ENCODE measurements at regions not wholly inside any gene's neighbourhood (a gene's known extent, or its start where the extent isn't known, plus 50 kb on each side); places are given as distances from the start of the nearest gene placed in this dataset.

DNA sequence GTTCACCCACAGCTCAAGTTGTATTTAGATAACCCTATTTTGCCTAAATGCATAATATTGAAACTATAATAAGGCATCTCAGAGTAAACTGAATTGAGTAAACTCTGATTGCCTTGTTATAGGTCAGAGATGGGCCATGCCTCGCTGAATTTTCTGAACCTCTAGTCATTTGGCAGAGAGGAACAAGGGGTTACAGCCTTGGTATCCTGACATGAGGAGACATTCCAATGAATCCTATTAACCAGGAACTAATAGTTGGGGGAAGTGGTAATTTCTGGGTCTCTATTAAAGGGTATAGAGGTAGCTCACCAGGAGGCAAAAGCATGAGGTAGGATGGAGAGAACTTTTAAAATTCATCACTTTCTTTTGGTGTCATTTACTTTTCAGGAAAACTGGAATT is 227.4 kb upstream of the CHST9 start:
- Mint-ChIP-seq H3K36me3 (no peaks in the 10 kb centered on the region), H3K9me3 (peaks cover 6 to 20% (median 7%) of the 10 kb centered on the region in 5 donors), H3K4me3 (no peak overlapping the region), H3K27ac (no peak overlapping the region), H3K4me1 (no peaks in the 10 kb centered on the region), H3K27me3 (no peaks in the 10 kb centered on the region)
- Histone ChIP-seq H3K27me3 (ENCODE audit: insufficient read depth, low read length, poor library complexity, severe bottlenecking) (no peaks in the 10 kb centered on the region), H3K27ac (ENCODE audit: low read depth, low read length) (no peak overlapping the region), H3K36me3 (ENCODE audit: insufficient read depth, low read length) (no peaks in the 10 kb centered on the region), H3K4me3 (ENCODE audit: low read length) (no peak overlapping the region), H3K9me3 (ENCODE audit: low read length) (no peaks in the 10 kb centered on the region), H3K4me1 (ENCODE audit: insufficient read depth, low read length) (no peaks in the 10 kb centered on the region)
- no peak for DNase-seq
- ChIA-PET CTCF (no interaction called here), POLR2A (no interaction called here)

DNA sequence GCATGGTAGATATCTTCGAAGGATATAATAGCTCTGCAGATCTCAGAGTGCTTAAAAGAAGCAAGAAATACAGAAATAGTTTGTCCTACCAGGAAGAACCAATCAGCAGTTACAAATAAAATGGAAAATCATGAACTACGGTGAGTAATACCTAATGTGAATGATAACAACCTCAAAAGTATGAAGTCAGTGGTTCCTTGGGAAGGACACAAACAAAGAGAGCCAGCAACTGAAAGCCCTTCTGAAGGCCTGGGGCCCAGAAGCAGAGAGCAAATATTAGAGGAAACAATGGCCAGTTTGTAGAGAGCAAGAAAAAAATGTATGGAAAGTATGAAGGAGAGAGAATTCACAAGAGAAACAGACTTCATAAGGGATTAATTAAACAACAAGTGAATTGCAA is 226.8 kb upstream of the CHST9 start:
- POLR2A ChIA-PET, result no interaction called here
- H3K4me1 Mint-ChIP-seq, result no peaks in the 10 kb centered on the region
- H3K9me3 ChIP-seq (ENCODE audit: low read length), result no peaks in the 10 kb centered on the region
- no peak overlapping the region for H3K4me3 Mint-ChIP-seq
- no peak overlapping the region for H3K27ac Mint-ChIP-seq
- H3K27me3 ChIP-seq (ENCODE audit: insufficient read depth, low read length, poor library complexity, severe bottlenecking), result no peaks in the 10 kb centered on the region
- DNase-seq, result no peak
- H3K4me3 ChIP-seq (ENCODE audit: low read length), result no peak overlapping the region
- no peaks in the 10 kb centered on the region for H3K36me3 Mint-ChIP-seq
- H3K4me1 ChIP-seq (ENCODE audit: insufficient read depth, low read length), result no peaks in the 10 kb centered on the region
- no peak overlapping the region for H3K27ac ChIP-seq (ENCODE audit: low read depth, low read length)
- peaks cover 5 to 20% (median 6%) of the 10 kb centered on the region in 5 donors for H3K9me3 Mint-ChIP-seq
- no peaks in the 10 kb centered on the region for H3K36me3 ChIP-seq (ENCODE audit: insufficient read depth, low read length)
- CTCF ChIA-PET, result no interaction called here
- no peaks in the 10 kb centered on the region for H3K27me3 Mint-ChIP-seq

DNA sequence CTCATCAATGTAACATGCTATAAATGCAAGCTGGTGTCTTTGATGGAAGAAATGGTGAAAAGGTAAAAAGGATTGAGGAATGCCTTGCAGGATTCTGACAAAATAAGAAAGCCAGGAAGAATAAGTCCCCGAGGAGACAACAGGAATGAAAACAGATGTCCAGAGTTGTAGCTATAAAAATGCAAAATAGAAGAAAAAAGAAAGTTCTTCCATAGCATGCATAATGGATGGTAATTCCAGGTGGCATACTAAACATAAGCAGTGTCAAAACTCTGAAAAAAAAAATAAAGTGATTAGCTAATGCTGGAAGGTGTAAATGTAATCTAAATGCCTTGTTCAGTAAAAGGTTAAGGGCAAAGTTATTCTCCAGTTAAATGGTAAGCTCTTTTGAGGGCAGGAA is 225.9 kb upstream of the CHST9 start:
- Mint-ChIP-seq H3K27ac (no peak overlapping the region), H3K36me3 (no peaks in the 10 kb centered on the region), H3K27me3 (no peaks in the 10 kb centered on the region), H3K4me1 (no peaks in the 10 kb centered on the region), H3K4me3 (no peak overlapping the region), H3K9me3 (peaks cover 6 to 20% (median 8%) of the 10 kb centered on the region in 5 donors)
- H3K27ac ChIP-seq (ENCODE audit: low read depth, low read length), result no peak overlapping the region
- DNase-seq, result no peak
- no peaks in the 10 kb centered on the region for H3K36me3 ChIP-seq (ENCODE audit: insufficient read depth, low read length)
- H3K27me3 ChIP-seq (ENCODE audit: insufficient read depth, low read length, poor library complexity, severe bottlenecking), result no peaks in the 10 kb centered on the region
- H3K4me1 ChIP-seq (ENCODE audit: insufficient read depth, low read length), result no peaks in the 10 kb centered on the region
- no peak overlapping the region for H3K4me3 ChIP-seq (ENCODE audit: low read length)
- no peaks in the 10 kb centered on the region for H3K9me3 ChIP-seq (ENCODE audit: low read length)
- CTCF ChIA-PET, result no interaction called here
- POLR2A ChIA-PET, result no interaction called here

DNA sequence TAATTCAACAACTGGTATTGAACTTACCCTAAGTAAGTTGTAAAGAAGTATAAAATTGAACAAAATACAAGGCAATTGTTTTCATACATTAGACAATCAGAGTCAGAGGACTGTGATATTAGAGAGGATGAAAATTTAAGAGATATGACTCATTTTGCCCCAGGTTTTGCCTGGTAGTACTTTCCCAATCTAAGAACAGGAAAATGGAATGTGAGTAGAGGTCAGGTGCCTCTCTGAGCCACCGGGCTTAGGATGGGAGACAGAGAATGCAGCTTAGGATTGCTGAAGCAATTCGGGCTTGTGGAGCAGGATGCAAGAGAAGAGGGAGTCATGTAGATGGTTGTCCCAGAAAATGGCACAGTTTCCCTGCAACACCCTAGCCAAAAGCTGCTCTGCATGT is 219.7 kb upstream of the CHST9 start:
- Mint-ChIP-seq H3K27me3 (no peaks in the 10 kb centered on the region), H3K4me3 (no peak overlapping the region), H3K36me3 (no peaks in the 10 kb centered on the region), H3K9me3 (peaks cover 0 to 28% (median 5%) of the 10 kb centered on the region in 5 donors), H3K4me1 (no peaks in the 10 kb centered on the region), H3K27ac (no peak overlapping the region)
- ChIA-PET CTCF (no interaction called here), POLR2A (no interaction called here)
- no peaks in the 10 kb centered on the region for H3K9me3 ChIP-seq (ENCODE audit: low read length)
- H3K4me3 ChIP-seq (ENCODE audit: low read length), result no peak overlapping the region
- no peaks in the 10 kb centered on the region for H3K36me3 ChIP-seq (ENCODE audit: insufficient read depth, low read length)
- no peaks in the 10 kb centered on the region for H3K4me1 ChIP-seq (ENCODE audit: insufficient read depth, low read length)
- H3K27ac ChIP-seq (ENCODE audit: low read depth, low read length), result no peak overlapping the region
- no peak for DNase-seq
- no peaks in the 10 kb centered on the region for H3K27me3 ChIP-seq (ENCODE audit: insufficient read depth, low read length, poor library complexity, severe bottlenecking)

DNA sequence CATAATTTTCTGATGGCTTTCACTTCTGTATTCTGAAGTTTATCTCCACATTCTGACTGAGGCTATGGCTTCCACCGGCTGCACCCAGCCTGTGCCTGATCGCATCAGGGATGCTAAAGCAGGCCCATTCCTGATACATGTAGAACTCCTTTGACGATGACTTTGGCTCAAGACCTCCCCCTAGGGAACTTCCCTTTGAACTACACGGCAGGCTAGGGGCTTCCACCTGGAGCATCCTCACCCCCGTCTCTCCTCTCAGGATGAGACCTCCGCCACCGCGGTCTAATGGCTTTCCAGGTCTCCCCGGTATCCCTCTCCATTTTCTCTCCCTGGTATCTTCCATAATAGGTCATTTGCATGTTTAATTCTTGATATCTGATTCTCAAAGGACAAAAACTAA is 214.9 kb upstream of the CHST9 start:
- H3K4me3 ChIP-seq (ENCODE audit: low read length), result no peak overlapping the region
- no peaks in the 10 kb centered on the region for H3K4me1 Mint-ChIP-seq
- CTCF ChIA-PET, result no interaction called here
- H3K4me3 Mint-ChIP-seq, result no peak overlapping the region
- H3K36me3 Mint-ChIP-seq, result no peaks in the 10 kb centered on the region
- H3K4me1 ChIP-seq (ENCODE audit: insufficient read depth, low read length), result no peaks in the 10 kb centered on the region
- no peaks in the 10 kb centered on the region for H3K27me3 ChIP-seq (ENCODE audit: insufficient read depth, low read length, poor library complexity, severe bottlenecking)
- no peaks in the 10 kb centered on the region for H3K27me3 Mint-ChIP-seq
- no peaks in the 10 kb centered on the region for H3K9me3 ChIP-seq (ENCODE audit: low read length)
- peaks cover 0 to 34% (median 4%) of the 10 kb centered on the region in 5 donors for H3K9me3 Mint-ChIP-seq
- DNase-seq, result no peak
- no peaks in the 10 kb centered on the region for H3K36me3 ChIP-seq (ENCODE audit: insufficient read depth, low read length)
- no peak overlapping the region for H3K27ac ChIP-seq (ENCODE audit: low read depth, low read length)
- H3K27ac Mint-ChIP-seq, result no peak overlapping the region
- POLR2A ChIA-PET, result no interaction called here

DNA sequence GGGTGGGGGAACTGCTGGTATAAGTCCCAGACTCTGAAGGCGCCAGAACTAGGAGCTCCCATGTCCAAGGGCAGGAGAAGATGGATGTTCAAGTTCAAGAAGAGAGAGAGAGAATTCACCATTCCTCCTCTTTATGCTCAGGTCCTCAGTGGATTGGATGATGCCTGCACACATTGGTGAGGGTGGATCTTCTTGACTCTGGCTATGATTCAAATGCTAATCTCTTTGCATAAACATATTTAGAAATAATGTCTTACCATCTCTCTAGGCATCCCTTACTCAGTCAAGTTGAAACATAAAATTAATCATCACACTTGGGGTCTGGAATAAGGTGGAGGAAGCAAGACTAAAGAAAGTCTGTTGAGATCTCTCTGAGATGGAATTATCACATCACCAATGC is 210.6 kb upstream of the CHST9 start:
- Mint-ChIP-seq H3K27ac (no peak overlapping the region), H3K4me3 (no peak overlapping the region), H3K36me3 (no peaks in the 10 kb centered on the region), H3K9me3 (peaks cover 0 to 29% (median 6%) of the 10 kb centered on the region in 5 donors), H3K27me3 (peaks cover 0 to 2% of the 10 kb centered on the region in 2 donors), H3K4me1 (no peaks in the 10 kb centered on the region)
- Histone ChIP-seq H3K27ac (ENCODE audit: low read depth, low read length) (no peak overlapping the region), H3K9me3 (ENCODE audit: low read length) (no peaks in the 10 kb centered on the region), H3K27me3 (ENCODE audit: insufficient read depth, low read length, poor library complexity, severe bottlenecking) (no peaks in the 10 kb centered on the region), H3K36me3 (ENCODE audit: insufficient read depth, low read length) (no peaks in the 10 kb centered on the region), H3K4me1 (ENCODE audit: insufficient read depth, low read length) (no peaks in the 10 kb centered on the region), H3K4me3 (ENCODE audit: low read length) (no peak overlapping the region)
- ChIA-PET POLR2A (no interaction called here), CTCF (no interaction called here)
- DNase-seq, result no peak

DNA sequence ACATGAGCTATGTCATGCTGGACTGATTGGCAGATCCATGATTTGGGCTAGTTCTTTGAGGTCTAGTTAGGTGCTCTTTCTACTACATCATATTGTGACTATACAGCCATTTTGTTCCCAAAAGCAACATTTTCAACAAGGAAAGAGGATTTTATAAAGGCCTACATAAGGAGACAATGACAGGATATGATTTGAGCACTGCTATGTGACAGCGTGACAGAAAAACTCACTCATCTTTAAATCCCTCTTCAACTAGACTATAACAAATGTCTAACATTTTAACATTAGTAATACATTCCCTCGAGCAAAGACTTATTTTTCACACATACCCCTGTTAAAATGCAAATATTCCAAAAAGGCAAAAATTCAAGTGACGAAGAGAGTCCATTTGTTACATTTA is 209.6 kb upstream of the CHST9 start:
- DNase-seq, result no peak
- H3K27ac Mint-ChIP-seq, result no peak overlapping the region
- H3K4me1 ChIP-seq (ENCODE audit: insufficient read depth, low read length), result no peaks in the 10 kb centered on the region

DNA sequence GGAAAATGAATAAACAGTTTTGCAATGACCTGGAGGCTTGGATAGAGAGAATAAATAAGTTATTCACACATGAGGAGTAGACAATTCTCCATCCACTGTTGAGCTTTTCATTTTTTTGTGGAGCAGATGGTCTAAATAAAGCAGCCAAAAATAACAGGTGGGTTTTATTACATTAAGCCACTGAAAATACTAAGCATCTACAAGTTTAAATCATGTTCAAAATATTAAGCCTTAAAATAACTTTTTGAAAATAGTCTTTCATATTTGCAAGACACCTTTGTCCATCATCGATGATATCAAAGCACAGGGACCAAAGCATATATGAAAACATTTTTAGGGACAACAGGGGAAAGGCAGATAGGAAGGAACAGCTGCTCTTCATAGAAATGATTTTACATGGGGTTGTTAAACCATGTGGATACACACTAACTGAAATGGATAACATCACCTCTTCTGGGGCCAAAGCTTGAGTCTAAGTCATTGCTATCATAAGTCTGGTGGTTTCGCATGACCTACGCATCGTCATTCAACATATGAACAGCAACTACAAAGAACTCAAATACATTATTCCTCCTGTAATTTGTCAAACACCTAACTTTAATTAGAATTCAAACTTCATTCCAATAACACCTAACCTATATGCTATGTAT is 197.6 kb upstream of the CHST9 start:
- H3K4me1 Mint-ChIP-seq, result no peaks in the 10 kb centered on the region
- no peak overlapping the region for H3K27ac ChIP-seq (ENCODE audit: low read depth, low read length)
- no peaks in the 10 kb centered on the region for H3K4me1 ChIP-seq (ENCODE audit: insufficient read depth, low read length)
- H3K36me3 Mint-ChIP-seq, result no peaks in the 10 kb centered on the region
- H3K9me3 ChIP-seq (ENCODE audit: low read length), result no peaks in the 10 kb centered on the region
- no peaks in the 10 kb centered on the region for H3K27me3 ChIP-seq (ENCODE audit: insufficient read depth, low read length, poor library complexity, severe bottlenecking)
- no peak for DNase-seq
- peaks cover 6 to 31% (median 11%) of the 10 kb centered on the region in 5 donors for H3K9me3 Mint-ChIP-seq
- no peak overlapping the region for H3K4me3 ChIP-seq (ENCODE audit: low read length)
- H3K27ac Mint-ChIP-seq, result no peak overlapping the region
- CTCF ChIA-PET, result no interaction called here
- H3K27me3 Mint-ChIP-seq, result no peaks in the 10 kb centered on the region
- no peaks in the 10 kb centered on the region for H3K36me3 ChIP-seq (ENCODE audit: insufficient read depth, low read length)
- H3K4me3 Mint-ChIP-seq, result no peak overlapping the region
- POLR2A ChIA-PET, result no interaction called here

More for the DNA sequence above, 209.6 kb upstream of the CHST9 start:
- POLR2A ChIA-PET, result no interaction called here
- Histone ChIP-seq H3K9me3 (ENCODE audit: low read length) (no peaks in the 10 kb centered on the region), H3K36me3 (ENCODE audit: insufficient read depth, low read length) (no peaks in the 10 kb centered on the region), H3K4me3 (ENCODE audit: low read length) (no peak overlapping the region), H3K27me3 (ENCODE audit: insufficient read depth, low read length, poor library complexity, severe bottlenecking) (no peaks in the 10 kb centered on the region), H3K27ac (ENCODE audit: low read depth, low read length) (no peak overlapping the region)
- CTCF ChIA-PET, result no interaction called here
- Mint-ChIP-seq H3K27me3 (peaks cover 0 to 2% of the 10 kb centered on the region in 2 donors), H3K4me1 (no peaks in the 10 kb centered on the region), H3K9me3 (peaks cover 0 to 25% (median 4%) of the 10 kb centered on the region in 5 donors), H3K4me3 (no peak overlapping the region), H3K36me3 (no peaks in the 10 kb centered on the region)

Data from CD8-positive, alpha-beta memory T cell (primary cell).